ENCODE measurements at regions not wholly inside any gene's neighbourhood (a gene's known extent, or its start where the extent isn't known, plus 50 kb on each side); places are given as distances from the start of the nearest gene placed in this dataset.

DNA sequence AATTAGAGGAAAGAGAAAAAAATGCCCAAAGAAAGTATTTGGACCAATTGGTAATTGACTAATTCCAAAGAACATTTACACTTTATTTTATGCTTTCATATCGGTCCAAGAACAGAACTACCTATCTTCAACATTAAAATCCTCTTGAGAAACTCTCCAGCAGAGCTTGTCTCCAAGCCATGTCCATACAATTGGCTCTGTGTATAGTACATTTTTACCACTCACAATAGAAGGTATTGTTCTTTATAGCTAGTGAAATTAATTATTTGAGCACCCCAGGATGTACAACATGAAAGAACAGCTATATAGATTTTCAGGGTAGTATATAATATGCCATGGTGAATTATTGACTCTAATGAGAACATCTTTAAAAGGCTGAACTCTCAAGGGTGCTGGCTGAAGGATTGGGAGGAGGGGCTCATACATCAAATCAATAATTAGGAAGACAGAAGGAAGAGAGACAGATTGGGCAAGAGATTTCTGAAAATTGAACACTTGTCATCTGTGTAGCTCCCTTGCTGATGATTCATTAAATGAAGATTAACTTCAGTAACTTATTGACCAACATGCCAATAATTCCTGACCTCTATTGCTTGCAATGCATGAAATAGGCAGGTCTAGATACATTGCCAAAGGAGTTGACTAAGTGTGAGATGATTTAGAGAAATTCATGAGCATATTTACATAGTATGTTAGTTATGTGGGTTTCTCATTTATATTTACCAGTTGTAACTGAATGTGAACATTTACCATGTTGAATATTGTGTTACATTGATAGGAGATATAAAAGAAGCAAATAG, 249.7 kb downstream of the MTERF1 start:
- Histone ChIP-seq H3K79me2 (ENCODE audit: insufficient read depth, low read length) (no peaks in the 10 kb centered on the region), H3K9me3 (ENCODE audit: insufficient read depth, low read length) (no peaks in the 10 kb centered on the region), H3K4me2 (ENCODE audit: low read depth, low read length, poor library complexity, severe bottlenecking) (no peak overlapping the region), H3K27me3 (ENCODE audit: low read length) (no peaks in the 10 kb centered on the region), H3K9ac (ENCODE audit: low read length) (no peak overlapping the region), H3K4me3 (ENCODE audit: insufficient read depth, low read length, poor library complexity, severe bottlenecking) (no peak overlapping the region), H3K36me3 (ENCODE audit: low read length) (no peaks in the 10 kb centered on the region), H3K27ac (ENCODE audit: low read depth, low read length) (no peak overlapping the region), H2AFZ (ENCODE audit: low read depth, low read length, severe bottlenecking) (no peak overlapping the region), H4K20me1 (ENCODE audit: low read depth, low read length) (no peaks in the 10 kb centered on the region), H3F3A (ENCODE audit: insufficient read depth) (no peaks in the 10 kb centered on the region), H3K9me2 (replicated peaks; ENCODE audit: insufficient read depth, low read length) (no peaks in the 10 kb centered on the region)
- no peak for TF ChIP-seq EZH2phosphoT487 (conservative IDR thresholded peaks at IDR 0.05; ENCODE audit: low read length)
- TF ChIP-seq CTCF (IDR thresholded peaks at IDR 0.05; ENCODE audit: insufficient read depth, low read length, poor library complexity, severe bottlenecking) = no peak

DNA sequence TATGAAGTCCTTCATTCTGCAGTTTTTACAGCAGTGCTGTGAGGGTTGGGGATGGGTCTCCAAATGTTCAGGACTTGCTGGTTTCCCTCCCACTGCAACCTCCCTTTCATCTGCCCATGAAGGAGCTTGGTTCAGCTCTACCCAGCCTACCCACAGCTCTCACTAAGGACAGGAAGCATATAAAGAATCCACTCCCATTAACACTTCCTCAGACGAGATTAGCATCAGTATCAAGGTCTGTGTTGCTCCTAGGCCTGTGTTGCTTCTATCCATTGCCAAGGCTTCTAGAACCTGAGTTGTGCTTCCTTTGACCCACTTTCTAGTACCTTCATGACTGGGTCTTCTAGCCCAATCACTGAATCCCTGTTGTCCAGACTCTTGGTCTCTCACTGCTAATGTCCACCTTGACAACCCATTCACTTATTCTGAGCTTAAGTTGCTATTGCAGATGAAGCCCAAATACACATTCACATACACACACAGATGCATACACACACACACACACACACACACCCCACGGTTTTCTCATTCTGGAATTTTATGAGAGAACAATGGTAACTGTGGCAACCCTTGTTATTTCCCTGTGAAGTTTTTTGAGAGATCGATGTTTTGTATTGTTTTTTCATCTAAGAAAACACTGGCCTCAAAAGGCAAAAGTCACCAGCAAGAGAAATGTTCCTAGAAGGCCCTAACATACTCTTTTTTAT, 248.1 kb downstream of the MTERF1 start:
- Histone ChIP-seq H3K36me3 (ENCODE audit: low read length) (no peaks in the 10 kb centered on the region), H3K9me2 (replicated peaks; ENCODE audit: insufficient read depth, low read length) (no peaks in the 10 kb centered on the region), H3K9ac (ENCODE audit: low read length) (no peak overlapping the region), H3K27ac (ENCODE audit: low read depth, low read length) (no peak overlapping the region), H4K20me1 (ENCODE audit: low read depth, low read length) (no peaks in the 10 kb centered on the region), H3F3A (ENCODE audit: insufficient read depth) (no peaks in the 10 kb centered on the region), H3K27me3 (ENCODE audit: low read length) (no peaks in the 10 kb centered on the region), H3K4me2 (ENCODE audit: low read depth, low read length, poor library complexity, severe bottlenecking) (no peak overlapping the region), H3K4me3 (ENCODE audit: insufficient read depth, low read length, poor library complexity, severe bottlenecking) (no peak overlapping the region), H3K79me2 (ENCODE audit: insufficient read depth, low read length) (no peaks in the 10 kb centered on the region), H2AFZ (ENCODE audit: low read depth, low read length, severe bottlenecking) (no peak overlapping the region), H3K9me3 (ENCODE audit: insufficient read depth, low read length) (no peaks in the 10 kb centered on the region)
- TF ChIP-seq EZH2phosphoT487 (conservative IDR thresholded peaks at IDR 0.05; ENCODE audit: low read length) = no peak

DNA sequence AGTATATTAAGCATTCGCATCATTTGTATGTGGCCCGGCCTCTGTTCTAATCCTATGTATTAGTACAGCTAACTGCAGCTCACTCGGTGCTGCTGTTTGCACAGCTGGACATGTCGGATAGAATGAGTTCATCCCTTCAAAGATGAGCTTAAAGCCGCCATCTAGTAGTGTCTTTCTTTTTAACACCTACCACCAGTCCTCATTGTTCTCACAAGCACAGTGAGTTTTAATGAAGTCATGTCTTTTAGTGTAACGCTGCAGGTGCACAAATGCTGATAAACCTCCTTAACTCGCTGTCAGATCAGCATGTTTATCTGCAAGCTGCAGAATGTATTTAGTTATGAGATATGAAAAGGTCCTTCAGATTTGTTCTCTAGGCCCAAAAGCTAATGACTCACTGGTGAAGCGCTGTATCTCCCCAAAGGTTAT, 247.5 kb downstream of the MTERF1 start:
- no peak overlapping the region for H2AFZ ChIP-seq (ENCODE audit: low read depth, low read length, severe bottlenecking)
- no peaks in the 10 kb centered on the region for H3K79me2 ChIP-seq (ENCODE audit: insufficient read depth, low read length)
- no peak overlapping the region for H3K4me2 ChIP-seq (ENCODE audit: low read depth, low read length, poor library complexity, severe bottlenecking)
- no peaks in the 10 kb centered on the region for H3K27me3 ChIP-seq (ENCODE audit: low read length)
- no peak overlapping the region for H3K9ac ChIP-seq (ENCODE audit: low read length)
- no peak overlapping the region for H3K4me3 ChIP-seq (ENCODE audit: insufficient read depth, low read length, poor library complexity, severe bottlenecking)
- H4K20me1 ChIP-seq (ENCODE audit: low read depth, low read length) = no peaks in the 10 kb centered on the region
- H3K36me3 ChIP-seq (ENCODE audit: low read length) = no peaks in the 10 kb centered on the region
- no peaks in the 10 kb centered on the region for H3F3A ChIP-seq (ENCODE audit: insufficient read depth)
- H3K9me2 ChIP-seq (replicated peaks; ENCODE audit: insufficient read depth, low read length) = no peaks in the 10 kb centered on the region
- no peaks in the 10 kb centered on the region for H3K9me3 ChIP-seq (ENCODE audit: insufficient read depth, low read length)
- TF ChIP-seq CTCF (IDR thresholded peaks at IDR 0.05; ENCODE audit: insufficient read depth, low read length, poor library complexity, severe bottlenecking) (no peak), EZH2phosphoT487 (conservative IDR thresholded peaks at IDR 0.05; ENCODE audit: low read length) (no peak)
- no peak overlapping the region for H3K27ac ChIP-seq (ENCODE audit: low read depth, low read length)

Measured in SU-DHL-6 (cell line).